HG03342 (cell line): ENCODE measurements at regions not wholly inside any gene's neighbourhood (a gene's known extent, or its start where the extent isn't known, plus 50 kb on each side); places are given as distances from the start of the nearest gene placed in this dataset.
"Not testable (repeated sequence)": the region's sequence is repeated elsewhere in the genome, so short reads cannot be mapped to it uniquely, and the experiment has no call there.

Experiments used
- ATAC-seq: cut with Tn5 transposase; IDR thresholded peaks from one replicate; pipeline ENCODE4 v1.9.1; 2021; ENCODE audit warnings: mild to moderate bottlenecking, moderate library complexity; ENCODE audit not compliant: unreplicated experiment

DNA sequence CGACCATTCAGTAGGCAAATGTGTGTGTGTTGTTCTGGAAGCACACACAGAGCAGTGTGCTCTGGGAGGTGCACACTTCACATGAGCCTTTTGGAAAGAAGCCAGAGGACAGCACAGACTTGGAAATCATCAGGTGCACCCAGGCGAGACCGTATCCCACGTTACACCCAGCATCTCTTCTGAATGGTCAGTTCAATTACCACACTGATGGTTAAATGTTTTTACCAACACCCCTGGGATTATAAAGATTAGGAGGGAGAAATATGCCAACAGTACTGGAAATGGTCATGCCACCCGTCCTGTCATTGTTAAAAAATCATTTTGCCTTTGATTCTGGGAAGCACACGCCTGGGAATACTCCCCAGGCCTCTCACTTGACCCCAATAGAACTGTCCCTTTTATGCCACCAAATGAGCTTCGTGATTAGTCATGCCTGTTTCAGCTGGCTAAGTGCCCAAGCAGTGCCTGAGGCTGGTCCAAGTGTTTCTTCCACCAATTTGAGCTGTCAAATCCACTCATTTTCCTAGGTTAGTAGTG, 183.7 kb downstream of the NRP2 start:
- ATAC-seq, result no peak

DNA sequence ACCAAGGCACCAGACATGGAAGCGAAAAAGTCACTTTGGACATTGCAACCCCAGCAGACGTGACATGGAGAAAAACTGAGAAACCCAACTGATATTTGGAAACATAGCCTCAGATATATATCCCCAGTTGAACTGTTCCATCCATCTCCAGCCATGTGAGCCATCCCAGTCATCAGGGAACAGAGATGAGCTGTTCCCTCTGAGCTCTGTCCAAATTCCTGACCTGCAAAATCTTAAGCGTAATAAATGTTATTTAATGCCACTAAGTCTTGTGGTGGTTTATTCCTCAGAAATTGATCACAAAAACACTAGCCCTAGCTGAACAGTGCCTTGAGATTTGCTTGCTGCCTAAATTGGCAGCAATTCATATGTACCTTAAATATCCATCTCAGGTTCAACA, 182.8 kb downstream of the NRP2 start:
- no peak for ATAC-seq

DNA sequence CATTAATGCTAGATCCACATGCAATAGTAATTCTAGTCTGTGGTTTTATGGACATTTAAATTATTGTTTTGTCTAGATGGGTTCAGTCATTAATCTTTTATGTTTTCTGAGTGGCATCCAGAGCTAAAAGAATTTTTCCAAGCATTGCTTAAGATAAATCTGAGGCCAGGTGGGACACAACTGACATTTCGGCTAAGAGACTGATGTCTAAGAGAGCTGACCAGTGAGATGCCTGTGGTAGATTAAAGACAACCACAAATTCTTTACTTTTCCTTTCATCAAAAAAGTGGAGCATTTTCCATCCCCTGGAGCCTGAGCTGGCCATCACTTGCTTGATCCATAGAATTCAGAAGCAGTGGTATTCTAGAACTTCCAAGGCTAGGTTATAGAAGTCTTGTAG, 182.2 kb downstream of the NRP2 start:
- no peak for ATAC-seq

DNA sequence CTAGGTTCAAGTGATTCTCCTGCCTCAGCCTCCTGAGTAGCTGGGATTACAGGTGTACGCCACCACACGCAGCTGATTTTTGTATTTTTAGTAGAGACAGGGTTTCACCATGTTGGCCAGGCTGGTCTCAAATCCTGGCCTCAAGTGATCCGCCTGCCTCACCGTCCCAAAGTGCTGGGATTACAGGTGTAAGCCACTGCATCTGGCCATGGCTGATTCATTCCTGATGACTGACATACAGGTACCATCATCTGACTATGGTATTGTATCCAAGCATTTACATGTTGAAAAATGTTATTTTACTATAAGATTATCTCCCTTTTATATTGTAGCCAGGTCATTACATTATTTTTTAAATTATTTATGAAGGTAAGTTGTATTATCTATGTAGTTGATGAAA, 180.5 kb downstream of the NRP2 start:
- not testable (repeated sequence) for ATAC-seq

DNA sequence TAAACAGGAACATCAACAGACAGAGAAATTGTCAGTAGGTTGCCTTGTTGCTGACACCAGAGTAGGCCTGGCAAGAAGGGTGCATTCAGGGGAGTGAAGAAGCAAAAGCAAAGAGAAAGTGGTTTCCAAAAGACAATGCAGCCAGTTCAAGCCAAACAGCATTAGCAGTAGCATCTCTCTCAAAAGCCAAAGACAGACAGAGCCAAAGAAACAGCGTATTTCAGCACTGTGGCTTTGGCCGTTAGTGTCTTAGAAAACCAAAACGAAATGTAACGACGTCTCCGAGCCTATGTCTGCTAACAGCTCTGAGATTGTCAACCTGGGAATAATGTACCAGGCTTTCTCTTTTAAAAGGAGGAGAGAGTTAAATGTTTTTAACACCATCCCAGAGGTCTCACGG, 178.6 kb downstream of the NRP2 start:
- ATAC-seq, result no peak

DNA sequence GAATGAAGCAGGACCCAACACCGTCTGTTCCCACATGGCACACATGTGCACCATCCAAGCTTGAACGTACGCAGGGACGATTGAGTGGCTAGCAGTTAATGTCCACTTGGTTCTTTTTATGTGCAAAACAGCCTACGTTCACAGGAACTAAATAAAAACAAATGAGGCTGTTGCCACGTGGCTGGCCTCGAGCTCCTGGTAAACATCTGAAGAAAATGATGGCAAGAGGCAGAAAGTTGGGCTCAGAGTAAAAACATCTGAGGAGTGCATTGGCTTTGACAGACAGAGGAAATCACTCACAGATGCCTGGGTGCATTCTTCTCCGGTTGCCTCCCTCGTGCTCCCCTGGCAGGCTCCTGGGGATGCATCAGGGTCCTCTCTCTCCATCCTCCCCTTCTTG, 177.9 kb downstream of the NRP2 start:
- ATAC-seq, result no peak

DNA sequence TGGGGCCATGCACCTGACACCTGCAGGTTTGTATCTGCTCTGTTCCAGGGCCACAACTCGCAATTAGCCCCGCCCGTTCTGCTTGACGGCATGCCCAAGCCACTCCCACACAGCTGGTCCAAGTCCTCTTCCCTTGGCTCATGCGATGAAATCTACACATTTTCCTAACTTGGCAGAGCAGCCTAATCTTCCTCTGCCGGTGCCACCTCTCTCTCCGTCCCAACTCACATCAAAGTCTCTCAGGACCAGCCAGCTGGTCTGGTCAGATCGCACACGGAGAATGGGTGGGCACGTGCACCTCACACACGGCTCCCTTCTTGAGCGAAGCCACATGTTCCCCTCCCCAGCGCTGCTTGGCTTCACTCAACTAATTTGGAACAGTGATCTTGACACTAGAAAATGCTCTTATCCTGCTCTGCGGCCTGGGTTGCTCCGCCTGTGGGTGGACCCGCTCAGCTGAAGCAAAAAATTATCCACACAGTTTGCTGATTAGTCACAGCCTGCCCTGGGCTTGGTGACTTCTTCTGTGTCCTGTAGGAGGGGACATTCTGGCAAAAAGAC, 176.7 kb downstream of the NRP2 start:
- no peak for ATAC-seq

DNA sequence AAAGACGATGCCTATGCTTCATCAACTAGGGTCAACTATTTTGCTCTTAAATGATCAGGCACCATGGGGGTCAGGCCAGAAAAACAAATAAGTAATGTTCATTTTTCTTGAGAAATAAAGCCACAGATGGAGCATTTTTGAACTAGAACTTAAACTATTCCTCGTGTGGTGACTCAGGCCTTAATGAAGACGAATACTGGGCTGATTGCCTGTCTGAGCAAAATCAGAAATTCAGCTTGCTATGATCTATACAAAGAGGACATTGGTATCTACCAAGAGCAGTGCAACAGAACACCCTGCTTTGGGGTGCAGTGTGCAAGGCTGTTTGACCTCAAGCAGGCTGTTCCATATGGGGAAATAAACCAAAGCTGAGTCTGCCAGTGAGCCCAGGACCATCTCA, 176.0 kb downstream of the NRP2 start:
- ATAC-seq, result no peak

DNA sequence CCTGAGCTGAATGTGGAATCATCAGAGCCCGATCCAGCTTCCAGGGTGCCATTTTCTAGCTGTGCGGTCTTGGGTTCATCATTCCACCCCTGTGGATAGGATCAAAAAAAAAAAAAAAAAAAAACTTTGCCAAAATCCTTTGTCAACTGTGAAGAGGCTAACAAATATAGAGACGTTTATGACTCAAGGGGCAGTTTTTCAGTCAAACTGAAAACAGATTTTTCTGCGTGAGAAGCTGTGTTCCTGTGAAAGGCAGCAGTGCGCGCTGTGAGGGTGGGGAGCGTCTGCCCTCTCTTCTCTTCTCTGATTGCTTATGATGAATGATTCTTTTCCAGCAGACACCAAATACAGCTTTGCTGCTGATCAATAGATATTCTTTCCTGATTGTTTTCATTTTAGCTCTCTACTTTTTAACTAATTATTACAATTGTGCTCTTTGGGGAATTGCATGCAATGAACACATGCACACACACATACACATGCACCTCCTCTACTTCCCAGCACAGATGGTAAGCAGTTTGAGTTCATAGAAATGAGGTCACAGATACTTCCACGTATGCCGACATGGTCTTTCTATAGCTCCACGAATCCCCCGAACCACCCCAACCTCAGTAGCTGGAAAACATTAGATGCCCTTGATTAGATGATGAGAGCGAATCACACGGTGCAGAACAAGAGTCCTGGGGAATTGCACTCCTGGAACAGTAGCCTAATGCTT, 175.4 kb downstream of the NRP2 start:
- peak; percentile 49 for ATAC-seq

DNA sequence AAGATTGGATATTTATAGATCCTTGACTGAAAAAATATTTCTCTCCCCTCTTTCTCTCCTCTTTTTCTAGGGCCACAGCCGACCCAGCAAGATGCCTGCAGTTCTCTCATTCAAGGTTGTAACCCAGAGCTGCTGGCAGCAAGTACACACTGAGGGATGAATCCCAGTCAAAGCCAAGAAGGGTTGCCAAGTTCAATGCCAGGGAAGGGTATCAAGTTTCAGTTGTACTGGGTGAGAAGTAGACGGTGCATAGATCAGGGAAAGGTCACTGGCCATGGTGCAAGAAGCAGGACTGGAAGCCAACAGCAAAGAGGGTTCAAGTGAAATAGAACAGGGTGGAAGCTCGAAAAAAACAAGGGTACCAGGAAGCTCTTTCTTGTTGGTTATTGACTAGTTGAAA, 170.2 kb downstream of the NRP2 start:
- no peak for ATAC-seq

DNA sequence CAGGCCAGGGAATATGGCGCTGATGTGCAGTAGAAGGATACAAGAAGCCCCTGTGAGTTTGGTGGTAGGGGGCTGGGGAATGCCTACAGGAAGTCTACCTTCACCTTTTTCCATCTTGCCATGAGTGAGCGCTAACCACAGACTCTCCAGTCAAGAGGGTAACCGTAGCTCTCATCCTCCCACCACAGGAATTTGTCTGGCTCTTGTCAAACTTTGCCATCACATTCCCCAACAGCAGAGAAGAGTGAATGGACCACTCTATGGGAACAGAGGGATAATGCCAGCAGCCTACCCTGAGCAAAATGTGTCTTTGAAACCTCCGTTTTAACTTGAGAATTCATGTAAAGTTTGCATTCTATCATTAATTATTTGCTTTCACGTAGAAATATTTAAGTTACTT, 168.3 kb downstream of the NRP2 start:
- ATAC-seq, result no peak

DNA sequence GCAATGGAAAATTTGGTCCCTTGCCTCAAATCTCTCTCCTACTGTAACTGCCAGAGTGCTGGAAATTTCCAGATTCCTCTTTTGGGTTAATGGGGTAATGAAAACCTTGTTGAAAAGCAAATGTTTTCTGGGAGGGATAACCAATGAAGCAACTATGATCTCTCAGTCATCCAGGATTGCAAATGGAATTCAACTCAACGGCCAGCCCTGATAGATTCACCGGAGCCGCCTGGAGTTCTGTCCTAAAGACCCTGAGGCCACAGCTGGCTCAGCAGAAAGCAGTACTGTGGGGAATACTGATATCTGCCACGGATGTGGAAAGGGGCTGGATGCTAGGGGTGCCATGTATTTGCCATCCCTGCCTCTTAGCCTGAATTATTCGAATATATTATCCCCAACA, 167.8 kb downstream of the NRP2 start:
- no peak for ATAC-seq

DNA sequence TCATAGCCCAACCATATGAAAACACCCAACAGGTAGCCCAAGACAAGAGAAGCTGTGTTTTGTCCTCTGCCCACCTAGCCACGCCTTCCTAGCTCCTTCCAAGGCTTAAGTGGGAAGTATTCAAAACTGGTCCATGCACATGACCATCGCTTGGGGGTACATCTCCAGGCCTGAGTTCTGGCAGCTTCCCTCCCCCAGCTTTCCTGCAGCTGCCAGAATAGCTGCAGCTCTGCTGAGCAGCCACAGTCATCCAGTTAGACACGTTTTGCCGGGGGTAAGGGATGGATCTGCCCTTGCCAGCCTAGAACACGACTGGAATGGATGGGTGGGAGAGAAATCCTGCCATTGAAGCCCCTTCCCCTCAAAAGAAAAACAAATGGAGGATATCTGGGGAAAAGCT, 166.8 kb downstream of the NRP2 start:
- no peak for ATAC-seq

DNA sequence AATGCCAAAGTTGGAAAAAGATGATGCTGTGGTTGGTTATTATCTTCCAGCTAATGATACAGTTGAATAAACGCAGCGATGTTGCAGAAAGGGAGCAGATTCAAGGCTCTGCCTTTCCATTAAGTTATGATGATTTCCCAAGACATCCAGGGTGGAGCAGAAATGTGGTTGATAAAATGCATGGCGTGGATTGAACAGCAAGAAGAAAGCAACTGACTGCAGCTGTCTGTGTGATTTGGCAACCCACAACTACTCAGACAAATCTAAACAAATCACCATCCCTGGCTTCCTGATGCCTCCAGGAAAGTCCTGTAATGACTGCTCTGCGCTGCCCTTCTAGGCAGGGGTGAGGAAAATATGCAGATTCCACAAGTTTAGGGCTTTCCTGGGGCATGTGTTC, 166.3 kb downstream of the NRP2 start:
- ATAC-seq, result no peak
